ENCODE measurements at regions not wholly inside any gene's neighbourhood (a gene's known extent, or its start where the extent isn't known, plus 50 kb on each side); places are given as distances from the start of the nearest gene placed in this dataset.

- TF ChIP-seq USF1 (CRISPR knock-in tag; IDR thresholded peaks at IDR 0.05) (no peak), ERG (CRISPR knock-in tag; IDR thresholded peaks at IDR 0.05) (no peak)
Observed at GRCh38 chr9:95807326-95807947, 68.1 kb upstream of the ERCC6L2 start (continued).

- TF ChIP-seq CBFB (CRISPR knock-in tag; IDR thresholded peaks at IDR 0.05; ENCODE audit: low read depth): no peak
Observed at GRCh38 chr9:95803197-95803596, 72.3 kb upstream of the ERCC6L2 start.

GRCh38 chr9:95801797-95802196, 73.7 kb upstream of the ERCC6L2 start:
- H3K36me3 Mint-ChIP-seq: 0 out of 2 replicates have a peak, but pooled peaks cover 3% of the 10 kb centered on the region
- H3K27me3 Mint-ChIP-seq (ENCODE audit: low read depth): no peaks in the 10 kb centered on the region; the same call in 1 of the 2 replicates
- ChIA-PET POLR2A (no interaction called here), CTCF (interaction anchor here (1.4 kb wide), 1 partner anchor 65 kb away, joined by 5 read pairs; no protein-coding TSS in a partner anchor)
- ATAC-seq (no peak), DNase-seq (ENCODE audit: low spot score) (no peak)
- no peak overlapping the region for H3K4me3 Mint-ChIP-seq
- H3K4me1 Mint-ChIP-seq: peaks cover 24% of the 10 kb centered on the region
- TF ChIP-seq ATF3 (CRISPR knock-in tag; conservative IDR thresholded peaks at IDR 0.05) (no peak), MYBL2 (CRISPR knock-in tag; IDR thresholded peaks at IDR 0.05) (no peak), USF1 (CRISPR knock-in tag; IDR thresholded peaks at IDR 0.05) (no peak), AFF4 (CRISPR knock-in tag; IDR thresholded peaks at IDR 0.05; ENCODE audit: borderline replicate concordance) (no peak), SOX15 (CRISPR knock-in tag; IDR thresholded peaks at IDR 0.05) (no peak), SP1 (CRISPR knock-in tag; conservative IDR thresholded peaks at IDR 0.05) (no peak), NFE2L1 (CRISPR knock-in tag; IDR thresholded peaks at IDR 0.05) (no peak), ZNF423 (CRISPR knock-in tag; IDR thresholded peaks at IDR 0.05) (no peak), ZBTB21 (CRISPR knock-in tag; IDR thresholded peaks at IDR 0.05; ENCODE audit: borderline replicate concordance) (no peak), ZNF396 (CRISPR knock-in tag; IDR thresholded peaks at IDR 0.05; ENCODE audit: borderline replicate concordance) (no peak)
- no peak overlapping the region for H3K27ac Mint-ChIP-seq
- peaks cover 17% of the 10 kb centered on the region for H3K9me3 Mint-ChIP-seq

More at GRCh38 chr9:95803197-95803596, 72.3 kb upstream of the ERCC6L2 start:
- H3K4me1 Mint-ChIP-seq: peaks cover 31% of the 10 kb centered on the region
- ATAC-seq (no peak), DNase-seq (ENCODE audit: low spot score) (no peak)
- ChIA-PET CTCF (no interaction called here), POLR2A (no interaction called here)
- no peaks in the 10 kb centered on the region; the same call in 1 of the 2 replicates for H3K27me3 Mint-ChIP-seq (ENCODE audit: low read depth)
- no peak overlapping the region for H3K27ac Mint-ChIP-seq
- H3K36me3 Mint-ChIP-seq: 0 out of 2 replicates have a peak, but pooled peaks cover 3% of the 10 kb centered on the region
- H3K9me3 Mint-ChIP-seq: peaks cover 17% of the 10 kb centered on the region
- H3K4me3 Mint-ChIP-seq: no peak overlapping the region

- H3K27ac Mint-ChIP-seq: peak overlapping the region; percentile 43; the same call in 1 of the 2 replicates
- ChIA-PET POLR2A (no interaction called here), CTCF (no interaction called here)
- no peaks in the 10 kb centered on the region for H3K27me3 Mint-ChIP-seq (ENCODE audit: low read depth)
- peaks cover 4% of the 10 kb centered on the region; the same call in 1 of the 2 replicates for H3K9me3 Mint-ChIP-seq
- H3K4me3 Mint-ChIP-seq: no peak overlapping the region
- no peaks in the 10 kb centered on the region for H3K36me3 Mint-ChIP-seq
- H3K4me1 Mint-ChIP-seq: peaks cover 9% of the 10 kb centered on the region
- ATAC-seq: no peak
- no peak for DNase-seq (ENCODE audit: low spot score)
- no peak for TF ChIP-seq ZNF263 (CRISPR knock-in tag; IDR thresholded peaks at IDR 0.05; ENCODE audit: low read depth)
- no peak for TF ChIP-seq FOXK1 (CRISPR knock-in tag; IDR thresholded peaks at IDR 0.05)
- TF ChIP-seq GABPB1 (CRISPR knock-in tag; IDR thresholded peaks at IDR 0.05): no peak
- no peak for TF ChIP-seq NR3C1 (CRISPR knock-in tag; conservative IDR thresholded peaks at IDR 0.05; ENCODE audit: low read depth)
- no peak for TF ChIP-seq ZSCAN18 (CRISPR knock-in tag; IDR thresholded peaks at IDR 0.05)
- TF ChIP-seq CTCF (IDR thresholded peaks at IDR 0.05): no peak
Observed at GRCh38 chr9:95796029-95796428, 79.5 kb upstream of the ERCC6L2 start.

All from WTC11 (cell line).